PFSK-1 (cell line): ENCODE measurements at regions not wholly inside any gene's neighbourhood (a gene's known extent, or its start where the extent isn't known, plus 50 kb on each side); places are given as distances from the start of the nearest gene placed in this dataset.

Source experiments
- FOXP2 ChIP-seq: optimal IDR thresholded peaks from 2 replicates; pipeline ENCODE3; 2011; ENCODE audit warnings: borderline replicate concordance, control low read depth, inconsistent platforms; ENCODE audit not compliant: insufficient read depth; ENCODE audit errors: extremely low read length, extremely low read depth
- POLR2AphosphoS5 ChIP-seq: IDR thresholded peaks from 2 replicates; pipeline ENCODE4 v1.6.1; 2012; ENCODE audit warnings: low read depth, mild to moderate bottlenecking, control low read depth, low read length, moderate library complexity
- SIN3A ChIP-seq: IDR thresholded peaks from 2 replicates; pipeline ENCODE4 v1.6.1; 2012; ENCODE audit warnings: mild to moderate bottlenecking, low read length, moderate library complexity, borderline replicate concordance; ENCODE audit not compliant: insufficient read depth
- TAF1 ChIP-seq: IDR thresholded peaks from 2 replicates; pipeline ENCODE4 v1.6.1; 2012; ENCODE audit warnings: low read length, control low read depth, borderline replicate concordance; ENCODE audit not compliant: insufficient read depth
- TF ChIP-seq, protein P1 (sequence below), 2 experiments: IDR thresholded peaks; 2 replicates each; pipeline versions ENCODE4 v1.6.1 to v1.8.0; 2011 to 2012; ENCODE audit warnings: low read depth in 2 of 2, low read length in 2 of 2, control low read depth in 1 of 2, inconsistent platforms in 1 of 2, mild to moderate bottlenecking in 1 of 2, moderate library complexity in 1 of 2; ENCODE audit not compliant: insufficient read depth in 1 of 2

GRCh38 chr3:72475258-72476138 lies 372.7 kb downstream of the SHQ1 start:
- TF ChIP-seq, protein P1, sequence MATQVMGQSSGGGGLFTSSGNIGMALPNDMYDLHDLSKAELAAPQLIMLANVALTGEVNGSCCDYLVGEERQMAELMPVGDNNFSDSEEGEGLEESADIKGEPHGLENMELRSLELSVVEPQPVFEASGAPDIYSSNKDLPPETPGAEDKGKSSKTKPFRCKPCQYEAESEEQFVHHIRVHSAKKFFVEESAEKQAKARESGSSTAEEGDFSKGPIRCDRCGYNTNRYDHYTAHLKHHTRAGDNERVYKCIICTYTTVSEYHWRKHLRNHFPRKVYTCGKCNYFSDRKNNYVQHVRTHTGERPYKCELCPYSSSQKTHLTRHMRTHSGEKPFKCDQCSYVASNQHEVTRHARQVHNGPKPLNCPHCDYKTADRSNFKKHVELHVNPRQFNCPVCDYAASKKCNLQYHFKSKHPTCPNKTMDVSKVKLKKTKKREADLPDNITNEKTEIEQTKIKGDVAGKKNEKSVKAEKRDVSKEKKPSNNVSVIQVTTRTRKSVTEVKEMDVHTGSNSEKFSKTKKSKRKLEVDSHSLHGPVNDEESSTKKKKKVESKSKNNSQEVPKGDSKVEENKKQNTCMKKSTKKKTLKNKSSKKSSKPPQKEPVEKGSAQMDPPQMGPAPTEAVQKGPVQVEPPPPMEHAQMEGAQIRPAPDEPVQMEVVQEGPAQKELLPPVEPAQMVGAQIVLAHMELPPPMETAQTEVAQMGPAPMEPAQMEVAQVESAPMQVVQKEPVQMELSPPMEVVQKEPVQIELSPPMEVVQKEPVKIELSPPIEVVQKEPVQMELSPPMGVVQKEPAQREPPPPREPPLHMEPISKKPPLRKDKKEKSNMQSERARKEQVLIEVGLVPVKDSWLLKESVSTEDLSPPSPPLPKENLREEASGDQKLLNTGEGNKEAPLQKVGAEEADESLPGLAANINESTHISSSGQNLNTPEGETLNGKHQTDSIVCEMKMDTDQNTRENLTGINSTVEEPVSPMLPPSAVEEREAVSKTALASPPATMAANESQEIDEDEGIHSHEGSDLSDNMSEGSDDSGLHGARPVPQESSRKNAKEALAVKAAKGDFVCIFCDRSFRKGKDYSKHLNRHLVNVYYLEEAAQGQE (IDR thresholded peaks at IDR 0.05; ENCODE audit: insufficient read depth in 1 of 2, low read depth in 2 of 2, low read length in 2 of 2), result no peak
- TF ChIP-seq FOXP2 (no peak), POLR2AphosphoS5 (no peak), TAF1 (no peak), SIN3A (no peak)

DNA sequence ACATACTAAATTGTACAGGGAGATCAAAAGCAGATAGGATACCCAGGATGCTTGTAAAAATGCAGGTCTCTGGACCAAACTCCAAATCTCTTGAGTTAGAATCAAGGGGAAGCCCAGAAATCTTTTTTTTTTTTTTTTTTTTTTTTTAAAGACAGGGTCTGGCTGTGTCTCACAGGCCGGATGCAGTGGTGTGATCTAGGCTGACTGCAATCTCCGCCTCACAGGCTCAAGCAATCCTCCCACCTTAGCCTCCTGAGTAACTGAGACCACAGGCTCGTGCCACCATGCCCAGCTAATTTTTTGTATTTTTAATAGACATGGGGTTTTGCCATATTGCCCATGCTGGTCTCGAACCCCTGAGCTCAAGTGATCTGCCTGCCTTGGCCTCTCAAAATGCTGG lies 373.5 kb downstream of the SHQ1 start:
- no peak for TF ChIP-seq SIN3A
- no peak for TF ChIP-seq TAF1
- TF ChIP-seq, protein P1 (IDR thresholded peaks at IDR 0.05; ENCODE audit: insufficient read depth in 1 of 2, low read depth in 2 of 2, low read length in 2 of 2), result no peak
- TF ChIP-seq POLR2AphosphoS5, result no peak
- no peak for TF ChIP-seq FOXP2

GRCh38 chr3:72473156-72473555 lies 375.1 kb downstream of the SHQ1 start:
- no peak for TF ChIP-seq SIN3A
- no peak for TF ChIP-seq POLR2AphosphoS5
- TF ChIP-seq FOXP2, result no peak

DNA sequence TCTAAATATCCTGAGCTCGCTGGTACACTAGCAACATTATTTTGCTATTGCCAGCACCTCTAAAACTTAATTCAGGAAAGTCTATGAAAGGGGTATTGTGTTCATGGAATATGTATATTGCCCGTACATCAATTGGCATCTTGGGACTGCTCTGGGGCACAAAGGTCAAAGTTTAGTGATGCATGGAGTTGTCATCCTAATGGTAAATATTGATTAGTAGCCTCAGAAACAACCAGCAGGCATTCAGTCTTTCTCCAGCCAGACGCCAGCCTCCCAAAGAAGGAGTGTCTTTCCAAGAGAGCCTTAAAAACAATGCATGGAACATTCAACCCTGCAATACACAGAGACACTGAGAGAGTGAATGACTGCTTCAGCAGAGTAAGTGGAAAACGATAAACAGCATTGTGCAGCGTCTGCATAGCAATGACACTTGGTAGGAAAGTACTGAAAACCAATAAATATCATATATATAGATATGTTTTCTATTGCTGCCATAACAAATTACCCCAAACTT lies 377.3 kb downstream of the SHQ1 start:
- TF ChIP-seq, protein P1 (IDR thresholded peaks at IDR 0.05; ENCODE audit: insufficient read depth in 1 of 2, low read depth in 2 of 2, low read length in 2 of 2), result no peak
- TF ChIP-seq TAF1 (no peak), FOXP2 (no peak), SIN3A (no peak), POLR2AphosphoS5 (no peak)

DNA sequence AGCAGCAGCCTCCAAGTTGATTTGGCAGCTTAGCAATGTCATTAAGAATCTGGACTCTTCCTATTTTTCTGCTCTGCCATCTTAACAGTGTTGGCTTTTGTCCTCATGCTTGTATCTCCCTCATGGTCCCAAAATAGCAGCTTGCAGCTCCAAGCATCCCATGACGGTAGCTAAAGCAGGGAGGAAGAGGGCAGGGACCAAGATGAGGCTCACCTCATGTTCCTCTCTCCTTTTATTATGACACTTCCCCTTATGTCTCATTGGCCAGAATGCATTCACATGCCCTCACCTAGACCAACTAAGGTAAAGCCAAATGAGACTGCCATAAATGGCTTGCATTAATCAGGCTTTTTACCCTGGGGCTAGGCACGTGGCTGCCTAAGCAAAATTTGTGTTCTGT lies 382.4 kb downstream of the SHQ1 start:
- TF ChIP-seq TAF1 (no peak), SIN3A (no peak), FOXP2 (no peak), POLR2AphosphoS5 (no peak)
- TF ChIP-seq, protein P1 (IDR thresholded peaks at IDR 0.05; ENCODE audit: insufficient read depth in 1 of 2, low read depth in 2 of 2, low read length in 2 of 2), result no peak
